ENCODE measurements at regions not wholly inside any gene's neighbourhood (a gene's known extent, or its start where the extent isn't known, plus 50 kb on each side); places are given as distances from the start of the nearest gene placed in this dataset.
A peak's percentile ranks its signal among the peaks of the same experiment; 100 is the strongest.
"Not testable (repeated sequence)": the region's sequence is repeated elsewhere in the genome, so short reads cannot be mapped to it uniquely, and the experiment has no call there.

GRCh38 chr1:203401199-203401877, 50.4 kb upstream of the FMOD start:
- no peak for DNase-seq

- no peak for DNase-seq
Observed at GRCh38 chr1:203402152-203402551, 51.2 kb upstream of the FMOD start.

DNA sequence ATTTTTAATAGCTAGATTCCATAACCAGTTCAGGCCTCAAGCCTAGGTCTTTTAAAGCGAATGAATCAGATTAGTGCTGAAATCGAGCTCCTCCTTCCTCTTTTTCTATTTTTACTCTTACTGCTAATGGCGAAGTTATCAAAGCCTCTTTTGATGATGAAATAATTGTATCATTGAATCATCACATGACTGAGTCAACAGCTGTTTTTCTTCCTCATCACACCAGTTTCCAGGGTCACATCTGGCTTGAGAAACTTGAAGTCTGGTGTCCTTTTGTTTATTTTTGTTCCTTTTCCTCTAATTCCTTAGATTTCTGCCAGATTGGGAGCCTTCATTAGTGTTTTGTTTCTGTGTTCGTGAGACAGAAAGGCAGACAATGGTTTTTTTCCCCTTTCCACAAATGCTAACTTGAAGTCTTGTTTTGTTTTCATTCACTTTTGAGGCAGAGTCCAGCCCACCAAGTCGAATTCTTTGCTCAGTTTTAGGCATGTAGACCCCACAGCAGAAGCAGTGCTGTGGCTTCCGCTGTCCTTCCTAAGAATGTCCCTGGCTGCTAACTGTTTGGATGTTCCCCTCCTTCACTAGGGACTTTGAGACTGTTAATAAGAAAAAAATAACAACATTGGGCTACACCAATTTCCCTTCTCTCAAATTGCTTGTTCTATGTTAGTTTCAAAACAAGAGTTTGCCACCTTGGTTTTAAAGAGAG, 51.9 kb upstream of the FMOD start:
- DNase-seq: no peak

GRCh38 chr1:203403586-203403985, 52.7 kb upstream of the FMOD start:
- DNase-seq: no peak

GRCh38 chr1:203404546-203404945, 53.6 kb upstream of the FMOD start:
- no peak for DNase-seq

DNA sequence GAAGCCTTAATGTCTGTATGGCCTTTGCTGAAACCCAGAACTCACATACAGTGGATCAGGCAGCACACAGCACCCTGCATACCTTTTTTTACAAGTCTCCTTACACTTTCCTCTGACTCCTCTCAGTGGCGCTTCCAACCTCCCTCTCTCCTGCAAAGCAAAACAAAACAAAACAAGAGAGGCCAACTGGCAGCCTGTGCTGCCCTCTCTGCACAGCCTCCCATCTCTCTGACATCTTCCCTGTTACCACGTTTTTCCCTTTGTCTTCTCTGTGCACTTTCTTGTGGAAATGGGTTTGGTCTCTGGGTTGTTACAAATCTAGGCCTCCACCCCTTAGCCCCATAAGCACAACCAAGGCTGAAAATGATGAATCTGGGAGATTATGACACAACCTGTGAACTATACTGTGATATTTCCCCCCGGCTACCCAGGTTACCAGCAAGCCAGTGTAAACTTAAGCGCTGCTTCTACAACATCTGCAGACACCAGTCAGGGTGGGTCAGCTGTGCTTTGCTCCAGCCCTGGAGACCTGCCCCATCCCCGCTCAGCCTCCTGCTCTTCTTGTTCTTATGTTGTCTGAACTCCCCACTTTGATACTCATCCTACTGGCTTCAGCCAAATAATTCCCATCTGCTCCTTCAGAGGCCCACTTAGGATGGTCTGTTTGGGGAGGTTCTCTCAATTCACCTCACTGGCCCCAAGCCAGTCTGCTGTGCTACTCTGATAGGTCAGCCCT, 54.9 kb upstream of the FMOD start:
- no peak for DNase-seq

DNA sequence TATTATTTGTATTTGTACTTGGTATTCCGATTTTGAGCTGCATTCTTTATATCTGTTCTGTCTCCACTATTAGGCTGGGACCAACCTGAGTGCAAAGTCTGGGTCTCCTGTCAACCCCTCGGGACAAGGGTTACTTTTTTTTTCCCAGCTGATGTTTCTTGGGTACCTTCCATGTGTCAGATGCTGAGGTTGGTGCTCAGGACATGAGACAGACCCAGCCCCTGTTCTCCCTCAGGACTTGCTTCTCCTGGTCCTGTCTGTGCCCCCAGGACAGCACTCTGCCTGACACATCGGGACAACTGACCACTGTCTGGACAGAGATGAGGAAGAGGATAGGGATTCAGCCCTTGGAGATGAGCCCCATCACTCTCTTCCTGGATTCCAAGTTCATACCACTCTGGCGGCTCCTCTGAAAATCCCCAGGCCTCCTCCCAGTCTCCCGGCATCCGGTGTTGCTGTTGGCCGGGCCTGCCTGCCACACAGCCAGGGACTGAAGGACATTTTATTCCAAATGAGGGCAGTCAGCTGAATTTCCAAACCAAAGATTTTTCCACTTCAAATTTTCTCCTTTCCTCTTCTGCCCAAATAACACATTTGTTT, 55.6 kb upstream of the FMOD start:
- no peak for DNase-seq

GRCh38 chr1:203407296-203407695, 56.4 kb upstream of the FMOD start:
- DNase-seq: no peak

GRCh38 chr1:203408486-203409481, 57.9 kb upstream of the FMOD start:
- peak; percentile 54 for DNase-seq

- DNase-seq: no peak
Observed at GRCh38 chr1:203410182-203410900, 59.4 kb upstream of the FMOD start.

DNA sequence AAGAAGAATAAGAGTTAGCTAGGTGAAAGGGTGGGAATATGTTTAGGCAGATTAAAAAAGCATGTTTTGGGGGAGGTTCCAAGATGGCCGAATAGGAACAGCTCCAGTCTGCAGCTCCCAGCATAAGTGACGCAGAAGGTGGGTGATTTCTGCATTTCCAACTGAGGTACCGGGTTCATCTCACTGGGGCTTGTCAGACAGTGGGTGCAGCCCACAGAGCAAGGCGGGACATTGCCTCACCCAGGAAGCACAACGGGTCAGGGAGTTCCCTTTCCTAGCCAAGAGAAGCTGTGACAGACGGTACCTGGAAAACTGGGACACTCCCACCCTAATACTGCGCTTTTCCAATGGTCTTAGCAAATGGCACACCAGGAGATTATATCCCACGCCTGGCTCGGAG, 60.5 kb upstream of the FMOD start:
- not testable (repeated sequence) for DNase-seq

DNA sequence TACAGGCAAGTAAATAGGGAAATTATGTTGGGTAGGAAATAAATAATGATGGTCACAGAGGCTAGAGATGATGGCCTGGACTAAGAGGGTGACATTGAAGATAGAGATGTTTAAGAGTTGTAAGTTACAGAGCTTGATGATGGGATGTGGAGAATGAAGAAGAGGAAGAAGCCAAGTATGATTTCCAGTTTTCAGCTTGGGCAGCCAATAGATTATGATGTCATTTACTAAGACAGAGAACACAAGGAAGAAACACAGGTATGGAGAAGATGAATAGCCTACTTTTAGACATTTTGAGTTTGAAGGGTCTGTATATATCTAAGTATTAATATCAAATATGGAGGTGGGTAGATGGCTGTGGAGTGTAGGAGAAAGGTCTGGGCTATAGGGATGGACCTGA, 56.0 kb upstream of the PRELP start:
- DNase-seq: no peak

DNA sequence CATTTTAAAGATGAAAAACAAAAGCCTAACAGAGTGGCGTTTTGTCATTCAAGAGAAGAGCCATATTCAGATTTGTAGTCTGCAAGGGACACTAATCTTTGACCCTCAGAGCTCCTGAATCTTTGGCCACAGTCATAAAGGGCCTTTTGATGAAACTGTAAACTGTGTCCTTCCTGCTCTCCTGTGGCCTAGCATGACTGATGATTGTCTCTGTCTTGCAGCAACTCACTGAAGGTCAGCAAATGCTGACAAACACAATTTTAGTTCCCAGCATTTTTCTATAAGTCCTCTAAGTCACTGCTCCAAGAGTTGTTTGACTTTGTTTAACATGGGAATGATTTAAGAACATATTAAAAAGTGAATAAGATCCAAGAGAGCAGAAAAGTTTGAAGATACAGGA, 55.3 kb upstream of the PRELP start:
- no peak for DNase-seq

DNA sequence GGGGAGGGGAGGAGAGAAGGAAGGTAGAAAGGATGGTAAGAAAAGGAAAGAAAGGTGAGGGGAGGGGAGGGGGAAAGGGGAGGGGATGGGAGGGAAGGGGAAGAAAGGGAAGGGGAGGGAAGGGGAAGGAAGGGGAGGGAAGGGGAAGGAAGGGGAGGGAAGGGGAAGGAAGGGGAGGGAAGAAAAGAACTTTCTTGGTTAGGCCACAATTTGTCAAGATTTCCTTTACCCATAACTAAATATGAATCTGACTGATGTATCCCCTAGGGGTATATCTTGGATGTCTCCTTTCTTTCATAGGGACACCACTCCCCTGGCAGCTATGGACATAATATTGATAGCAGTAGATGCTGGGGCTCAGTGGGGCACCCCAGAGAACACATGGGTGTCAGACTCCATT, 54.4 kb upstream of the PRELP start:
- no peak for DNase-seq

DNA sequence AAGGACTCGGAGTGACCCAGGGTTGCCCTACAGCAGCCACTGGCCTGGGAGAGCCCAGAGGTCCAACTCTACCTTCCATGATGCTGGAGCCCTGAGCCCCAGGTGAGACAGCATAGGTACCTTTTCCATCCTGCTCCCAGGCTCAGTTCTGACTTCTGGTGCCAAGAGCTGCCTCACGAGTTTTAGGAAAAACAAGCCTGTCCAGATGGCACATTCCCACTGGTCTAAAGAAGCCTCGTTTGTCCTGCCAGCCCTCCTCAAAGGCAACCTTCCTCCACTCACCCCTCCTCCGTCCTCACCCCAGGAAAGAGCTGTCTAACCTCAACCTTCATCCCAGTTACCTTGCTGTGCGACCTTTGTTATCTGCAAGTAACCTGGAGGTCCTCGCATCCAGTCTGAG, 53.5 kb upstream of the PRELP start:
- DNase-seq: no peak

DNA sequence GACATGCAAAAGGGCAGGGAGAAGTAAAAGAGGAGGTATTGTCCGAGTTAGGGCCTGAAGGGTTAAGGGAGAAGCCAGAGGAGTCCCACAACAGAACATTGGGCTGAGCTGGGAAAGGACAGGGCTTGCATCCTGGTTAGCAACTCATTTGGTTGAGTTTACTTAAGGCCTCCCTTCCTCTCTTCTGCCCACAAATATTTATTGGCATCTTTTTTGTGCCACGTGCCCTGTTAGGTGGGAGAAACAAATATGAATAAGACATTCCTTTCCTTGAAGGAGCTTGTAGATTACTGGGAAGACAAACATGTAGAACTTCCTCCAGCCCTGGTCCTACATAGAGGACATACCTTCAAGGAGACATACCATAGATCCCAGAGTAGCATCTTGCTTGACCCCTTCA, 53.0 kb upstream of the PRELP start:
- no peak for DNase-seq

- no peak for DNase-seq
Observed at GRCh38 chr1:203424285-203424684, 51.3 kb upstream of the PRELP start.

GRCh38 chr1:203424861-203425662, 50.5 kb upstream of the PRELP start:
- peak; percentile 62 for DNase-seq

GRCh38 chr1:203425663-203425975, 50.0 kb upstream of the PRELP start:
- peak; percentile 82 for DNase-seq
